ENCODE measurements at regions not wholly inside any gene's neighbourhood (a gene's known extent, or its start where the extent isn't known, plus 50 kb on each side); places are given as distances from the start of the nearest gene placed in this dataset.

GRCh38 chr7:52352013-52352981 is 683.1 kb upstream of the POM121L12 start:
- no peak for TF ChIP-seq CTCF (IDR thresholded peaks at IDR 0.05)

DNA sequence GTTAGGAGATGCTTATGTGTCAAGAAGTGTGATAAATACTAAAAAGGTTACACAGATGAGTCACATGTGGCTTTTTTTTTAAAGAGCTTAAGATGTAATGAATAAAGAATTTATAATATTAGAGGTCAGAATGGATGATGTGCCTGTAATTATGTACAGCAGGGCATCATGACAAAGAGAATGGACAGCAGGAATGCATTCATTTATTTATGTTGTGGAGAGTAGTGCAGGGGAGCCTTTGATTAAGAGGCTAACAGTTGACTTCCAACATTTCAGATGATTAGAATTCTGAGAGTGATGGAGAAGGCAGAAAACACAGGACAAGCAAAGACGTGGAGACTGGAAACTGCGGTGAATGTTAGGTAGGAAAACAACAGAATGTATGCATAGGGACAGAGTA is 691.4 kb upstream of the POM121L12 start:
- no peak for TF ChIP-seq CTCF (IDR thresholded peaks at IDR 0.05)

DNA sequence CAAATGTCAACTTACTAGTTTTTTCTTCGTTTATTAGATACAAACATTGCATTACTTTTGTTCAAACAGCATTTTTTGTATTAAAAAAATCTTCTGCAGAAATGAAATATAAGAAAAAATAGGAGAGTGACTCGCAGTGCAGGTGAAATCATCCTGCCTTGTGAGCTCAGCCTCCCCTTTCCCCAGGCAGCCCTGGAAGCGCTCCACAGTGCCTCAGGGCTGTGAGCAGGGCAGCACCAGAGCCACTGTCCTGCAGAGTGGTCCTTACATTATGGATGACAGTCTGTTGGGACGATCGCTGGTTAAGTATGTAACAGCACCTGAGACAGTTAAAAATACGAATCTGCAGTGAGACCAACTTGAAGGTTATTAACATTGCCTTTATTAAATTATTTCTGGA is 695.4 kb upstream of the POM121L12 start:
- TF ChIP-seq CTCF (IDR thresholded peaks at IDR 0.05): no peak

DNA sequence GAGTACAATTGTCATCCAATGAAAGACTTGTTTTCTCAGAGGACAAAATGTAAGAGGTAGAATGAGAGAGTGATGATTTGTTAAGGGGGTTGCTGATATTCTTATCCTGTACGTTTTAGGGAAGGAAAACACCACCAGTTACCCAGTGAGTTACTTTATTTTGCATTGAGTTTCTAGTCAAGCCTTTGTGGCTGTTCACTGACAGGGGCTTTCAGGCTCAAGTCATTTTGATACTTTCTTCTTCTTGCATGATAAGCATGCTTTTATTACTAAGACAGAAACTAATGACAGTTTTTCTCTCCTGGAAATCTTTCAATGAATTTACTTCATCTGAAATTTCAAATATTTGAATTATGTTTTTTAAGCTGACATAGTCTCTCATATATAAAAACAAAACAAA is 710.2 kb upstream of the POM121L12 start:
- TF ChIP-seq CTCF (IDR thresholded peaks at IDR 0.05): no peak

DNA sequence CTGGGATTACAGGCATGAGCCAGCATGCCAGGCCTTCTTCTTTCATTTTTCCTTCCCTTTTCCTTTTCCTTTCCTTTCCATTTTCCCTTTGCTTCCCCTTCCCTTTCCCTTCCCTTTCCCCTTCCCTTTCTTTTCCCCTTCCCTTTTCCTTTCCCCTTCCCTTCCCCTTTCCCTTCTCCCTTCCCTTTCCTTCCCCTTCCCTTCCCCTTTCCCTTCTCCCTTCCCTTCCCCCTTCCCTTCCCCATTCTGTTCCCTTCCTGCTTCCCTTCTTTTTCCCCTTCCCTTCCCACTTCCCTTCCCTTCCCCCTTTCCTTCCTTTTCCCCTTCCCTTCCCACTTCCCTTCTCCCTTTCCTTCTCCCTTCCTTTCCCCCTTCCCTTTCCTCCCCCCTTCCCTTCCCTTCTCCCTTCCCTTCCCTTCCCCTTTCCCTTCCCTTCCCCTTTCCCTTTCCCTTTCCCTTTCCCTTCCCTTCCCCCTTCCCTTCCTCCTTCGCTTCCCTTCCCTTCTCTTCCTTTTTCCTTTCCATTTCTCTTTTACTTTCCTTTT is 712.2 kb upstream of the POM121L12 start:
- no peak for TF ChIP-seq CTCF (IDR thresholded peaks at IDR 0.05)

DNA sequence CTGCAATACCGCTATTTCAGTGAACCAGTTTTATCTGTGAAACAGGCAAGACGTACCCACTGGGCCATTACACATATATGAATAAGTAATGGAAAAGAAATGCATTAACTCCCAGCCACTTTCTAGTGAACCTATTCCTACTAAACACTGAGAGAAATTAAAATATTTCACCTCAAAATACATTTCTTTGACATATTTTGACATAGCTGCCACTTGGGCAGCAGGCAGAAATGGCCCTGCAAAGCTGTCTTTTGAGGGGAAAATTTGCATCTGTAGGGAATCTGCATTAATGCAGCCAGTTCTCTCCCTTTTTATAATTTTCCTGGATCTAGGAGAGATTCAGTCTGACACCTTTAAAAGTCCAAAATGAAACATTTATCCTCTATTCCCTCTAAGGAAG is 714.8 kb upstream of the POM121L12 start:
- TF ChIP-seq CTCF (IDR thresholded peaks at IDR 0.05): no peak

GRCh38 chr7:52317921-52318320 is 717.5 kb upstream of the POM121L12 start:
- TF ChIP-seq CTCF (IDR thresholded peaks at IDR 0.05): no peak

Measured in LNCAP (cell line).